HG02938 (cell line): ENCODE measurements at regions not wholly inside any gene's neighbourhood (a gene's known extent, or its start where the extent isn't known, plus 50 kb on each side); places are given as distances from the start of the nearest gene placed in this dataset.

Experiments
- ATAC-seq: cut with Tn5 transposase; IDR thresholded peaks from one replicate; pipeline ENCODE4 v1.9.1; 2021; ENCODE audit warnings: mild to moderate bottlenecking, moderate library complexity; ENCODE audit not compliant: unreplicated experiment

DNA sequence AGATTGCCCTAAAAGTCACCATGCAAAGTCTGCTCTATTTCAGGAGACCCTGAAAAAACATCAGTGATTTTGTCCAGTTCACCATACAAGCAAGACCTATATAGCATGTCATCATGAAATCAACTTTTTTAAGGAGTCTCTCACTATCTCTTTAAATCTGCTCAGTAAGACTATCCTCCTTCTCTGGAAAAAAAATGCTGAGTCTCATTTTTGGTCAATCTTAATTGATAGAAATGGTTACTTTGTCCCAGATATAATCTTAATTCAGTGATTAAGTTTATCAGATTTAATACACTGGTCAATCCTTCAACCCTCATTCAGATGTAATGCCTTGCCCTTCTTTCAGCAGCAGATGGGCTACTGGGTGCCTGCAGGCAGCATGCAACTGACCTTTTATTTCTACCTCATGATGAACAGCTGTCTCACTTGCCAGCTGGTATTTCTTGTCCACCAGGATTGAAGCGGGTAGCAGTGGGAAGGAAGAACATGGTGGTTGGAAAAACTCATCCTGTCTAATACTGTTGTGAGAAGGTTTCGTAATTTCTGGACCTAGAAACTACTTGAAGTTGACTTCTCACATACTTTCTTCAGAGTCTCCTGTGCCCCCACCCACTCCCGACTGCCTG lies 375.3 kb downstream of the DNAH5 start:
- ATAC-seq = no peak

GRCh38 chr5:13567819-13568218 lies 376.7 kb downstream of the DNAH5 start:
- no peak for ATAC-seq

DNA sequence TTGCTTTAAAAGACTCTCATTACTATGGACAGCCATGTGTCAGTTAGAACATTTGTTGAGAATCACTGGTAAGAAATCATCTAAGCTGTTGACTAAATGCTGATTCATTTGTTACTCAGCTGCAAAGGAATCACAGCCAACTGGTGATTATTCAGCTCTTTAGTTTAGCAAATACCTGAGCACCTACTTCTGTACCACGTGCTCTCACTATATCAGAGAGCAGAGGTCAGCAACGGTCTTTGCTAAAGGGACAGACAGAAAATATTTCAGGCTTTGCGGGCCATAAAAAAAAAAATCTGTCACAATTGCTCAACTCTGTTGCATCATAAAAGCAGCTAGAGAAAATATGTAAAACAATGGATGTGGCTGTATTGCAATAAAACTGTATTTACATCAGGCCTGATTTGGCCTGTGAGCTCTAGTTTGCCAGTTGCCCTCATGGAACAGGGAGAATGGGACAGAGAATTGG lies 377.6 kb downstream of the DNAH5 start:
- no peak for ATAC-seq

GRCh38 chr5:13558408-13558807 lies 386.1 kb downstream of the DNAH5 start:
- ATAC-seq = no peak

DNA sequence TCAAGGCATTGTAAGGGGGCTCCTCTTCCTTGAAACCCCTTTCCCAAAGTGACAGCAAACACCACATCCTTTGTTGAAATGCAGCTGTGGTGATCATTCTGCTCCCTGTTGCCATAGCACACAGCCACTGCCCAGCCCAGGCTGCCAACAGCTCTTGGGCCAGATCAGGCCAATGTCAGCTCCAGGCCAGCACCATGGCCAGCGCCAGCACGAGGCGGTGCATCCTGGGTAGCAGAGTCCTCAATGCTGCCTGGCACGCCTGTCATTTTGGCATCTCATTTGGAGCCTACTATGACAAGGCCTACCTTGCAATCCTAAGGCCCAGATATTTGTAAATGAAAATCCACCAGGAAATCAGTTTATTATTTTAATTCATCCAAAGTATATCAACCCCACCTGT lies 390.6 kb downstream of the DNAH5 start:
- ATAC-seq = no peak

DNA sequence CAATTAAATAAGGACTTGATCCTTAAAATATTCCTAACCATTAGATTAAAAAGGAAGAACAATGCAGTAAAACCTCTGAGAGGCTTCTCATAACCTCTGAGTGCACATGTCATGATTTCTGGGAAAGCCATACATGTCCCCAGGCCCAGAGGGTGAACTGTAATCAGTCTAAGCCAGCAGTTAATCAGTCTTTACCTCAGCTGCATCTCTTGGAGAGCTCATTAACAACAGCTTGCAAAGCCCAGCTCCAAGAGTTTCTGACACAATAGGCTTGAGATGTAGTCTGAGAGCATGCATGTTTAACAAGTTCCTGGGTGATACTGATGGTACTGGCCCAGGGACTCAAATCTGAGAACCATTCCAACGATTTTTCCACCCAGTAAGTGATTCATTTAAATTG lies 392.1 kb downstream of the DNAH5 start:
- no peak for ATAC-seq

GRCh38 chr5:13551645-13552044 lies 392.8 kb downstream of the DNAH5 start:
- no peak for ATAC-seq

- ATAC-seq = no peak
These were observed 404.2 kb downstream of the DNAH5 start for GRCh38 chr5:13540168-13540750.

DNA sequence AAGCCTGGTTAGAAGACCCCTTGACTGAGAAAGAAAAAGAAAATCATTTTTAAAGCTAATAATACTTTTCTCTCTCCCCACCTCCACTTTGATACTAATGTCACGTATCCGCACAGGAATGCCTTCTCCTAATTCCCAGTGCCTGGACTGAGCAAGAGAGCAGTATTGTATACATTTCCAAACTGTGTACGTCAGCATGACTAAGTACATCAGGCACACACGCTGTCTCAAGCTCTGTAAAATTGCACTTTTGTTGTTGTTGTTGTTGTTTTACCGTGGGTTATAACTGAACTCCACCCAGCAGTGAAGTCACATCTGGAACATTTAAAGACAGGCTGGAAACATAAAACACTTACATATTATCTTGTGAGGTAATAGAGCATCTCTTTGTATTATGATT lies 407.6 kb downstream of the DNAH5 start:
- no peak for ATAC-seq

DNA sequence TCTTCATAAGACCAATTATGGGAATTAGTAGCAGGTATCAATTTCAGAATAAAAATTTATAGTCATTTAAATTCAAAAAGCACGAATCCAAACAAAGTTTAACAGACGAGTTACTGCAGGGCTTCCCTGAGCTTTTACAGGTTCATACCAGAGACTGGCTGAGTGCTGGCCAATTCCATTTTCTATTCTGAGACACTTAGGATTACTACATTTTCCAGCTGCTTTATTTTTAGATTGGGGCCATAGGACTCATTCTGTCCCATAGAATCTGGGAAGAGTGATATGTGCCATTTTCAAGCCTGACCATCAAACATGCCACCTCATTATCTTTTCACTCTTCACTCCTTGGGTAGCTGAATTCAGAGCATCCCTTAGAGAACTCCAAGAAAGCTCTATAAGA lies 410.7 kb downstream of the DNAH5 start:
- ATAC-seq = no peak

DNA sequence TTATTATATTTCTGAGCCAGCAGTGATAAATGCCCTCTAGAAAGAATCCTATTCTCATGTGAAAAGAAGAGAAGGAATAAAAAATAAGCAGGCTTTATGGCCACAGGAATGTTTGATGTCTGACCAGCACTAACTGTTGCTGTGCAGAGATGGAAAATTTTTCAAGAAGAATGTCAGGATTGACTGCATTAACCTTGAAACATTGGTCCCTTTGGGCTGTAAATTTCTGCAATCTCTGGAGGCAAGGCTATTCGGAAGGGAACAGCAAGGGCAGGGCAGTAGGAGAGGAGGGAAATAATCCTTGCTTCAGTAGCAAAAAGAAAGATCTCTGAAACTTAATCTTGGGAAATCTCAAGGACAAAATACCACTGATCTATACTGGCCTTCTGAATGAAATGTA lies 415.2 kb downstream of the DNAH5 start:
- ATAC-seq = no peak

DNA sequence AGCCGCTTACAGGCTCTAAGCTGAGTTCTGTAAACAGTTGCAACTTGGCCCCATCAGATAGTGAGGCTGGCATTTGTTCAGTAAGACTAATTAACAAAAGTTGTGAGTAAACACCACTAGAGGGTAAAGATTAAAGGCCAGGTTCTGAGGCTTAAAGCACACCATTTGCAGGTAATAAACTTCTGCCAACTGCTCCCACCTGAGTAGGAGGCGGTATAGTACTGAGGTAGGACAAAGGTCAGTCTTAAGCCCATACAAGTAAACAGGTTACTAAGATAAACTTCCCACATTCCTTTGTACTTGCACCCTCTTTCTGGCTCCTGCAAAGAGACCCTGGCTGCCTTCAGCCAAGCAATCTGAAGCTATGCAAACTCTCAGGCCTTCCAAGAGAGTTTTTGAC lies 419.6 kb downstream of the DNAH5 start:
- ATAC-seq = no peak

- ATAC-seq = no peak
These were observed 425.4 kb downstream of the DNAH5 start for GRCh38 chr5:13519131-13519530.

DNA sequence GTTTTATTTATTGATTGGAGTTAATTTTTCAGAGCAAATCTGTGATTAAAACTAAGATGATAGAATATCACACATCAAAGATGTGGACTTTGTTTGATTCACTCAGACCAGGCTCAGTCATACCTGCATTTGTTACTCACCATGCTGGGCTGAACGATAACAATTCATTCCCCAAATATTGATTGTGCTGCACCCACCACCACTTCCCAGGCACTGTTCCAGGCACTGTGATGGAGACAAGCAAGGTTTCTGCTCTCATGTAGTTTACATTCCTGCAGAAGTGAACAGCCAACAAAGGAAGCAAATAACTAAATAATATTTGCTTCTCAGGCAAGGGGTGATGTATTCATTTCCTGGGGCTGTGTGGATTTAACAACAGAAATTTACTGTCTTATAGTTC lies 428.3 kb downstream of the DNAH5 start:
- no peak for ATAC-seq

DNA sequence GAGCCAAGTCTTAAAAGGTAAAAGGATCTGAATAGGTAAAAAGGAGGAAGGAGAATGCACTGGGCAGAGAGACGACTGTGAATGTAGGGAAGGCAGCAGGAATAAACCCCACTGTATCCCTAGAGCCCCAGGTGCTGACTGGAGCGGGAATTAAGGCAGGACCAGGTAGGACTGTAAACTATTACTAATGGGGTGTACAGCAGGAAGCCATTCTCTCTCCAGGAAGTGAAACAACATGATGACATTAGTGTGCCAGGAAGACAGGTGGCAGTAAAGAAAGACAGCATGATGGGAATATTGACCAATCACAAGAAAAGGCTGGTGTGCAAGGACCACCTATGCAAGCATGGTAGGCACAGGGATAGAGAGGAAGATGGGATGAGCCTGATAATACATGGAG lies 433.0 kb downstream of the DNAH5 start:
- ATAC-seq = no peak

DNA sequence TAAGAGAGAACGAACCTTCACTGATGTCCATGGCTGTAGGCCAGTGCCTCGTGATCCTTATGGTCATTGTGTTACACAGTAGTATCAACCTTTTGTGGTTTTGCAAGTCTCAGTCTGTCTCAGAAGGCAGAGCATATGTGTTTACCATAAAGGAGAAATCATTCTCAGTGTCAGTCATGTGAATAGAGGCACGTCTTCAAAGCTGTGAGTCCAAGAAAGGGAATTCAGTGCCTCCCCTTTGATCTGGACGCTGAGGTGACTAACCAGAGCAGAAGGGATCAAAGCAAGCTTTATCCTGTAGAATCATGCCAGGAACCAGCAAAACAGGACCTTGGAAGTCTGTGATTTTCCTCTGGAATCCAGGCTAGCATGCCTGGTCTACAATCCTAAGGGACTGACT lies 433.9 kb downstream of the DNAH5 start:
- no peak for ATAC-seq

GRCh38 chr5:13508559-13508958 lies 435.9 kb downstream of the DNAH5 start:
- no peak for ATAC-seq

GRCh38 chr5:13505326-13505725 lies 439.2 kb downstream of the DNAH5 start:
- ATAC-seq = no peak

DNA sequence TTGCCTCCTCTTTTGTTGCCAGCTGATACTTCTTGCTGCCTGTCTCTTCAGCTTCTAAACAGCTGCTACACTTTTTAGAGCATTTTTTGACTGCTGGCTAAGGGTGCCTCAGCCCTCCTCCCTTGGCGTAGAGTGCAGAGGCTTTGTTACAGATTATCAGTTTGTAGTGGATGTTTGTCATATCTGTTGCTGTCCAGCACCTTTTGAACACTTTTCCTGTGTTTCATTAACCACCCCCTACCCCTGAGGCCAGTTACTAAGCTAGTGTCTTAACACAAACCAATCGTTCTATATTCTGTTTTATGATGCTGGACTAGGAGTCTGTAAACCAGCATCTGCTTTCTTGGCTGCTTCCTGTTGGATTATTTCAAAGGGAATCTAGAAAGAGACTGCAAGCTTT lies 441.5 kb downstream of the DNAH5 start:
- no peak for ATAC-seq

DNA sequence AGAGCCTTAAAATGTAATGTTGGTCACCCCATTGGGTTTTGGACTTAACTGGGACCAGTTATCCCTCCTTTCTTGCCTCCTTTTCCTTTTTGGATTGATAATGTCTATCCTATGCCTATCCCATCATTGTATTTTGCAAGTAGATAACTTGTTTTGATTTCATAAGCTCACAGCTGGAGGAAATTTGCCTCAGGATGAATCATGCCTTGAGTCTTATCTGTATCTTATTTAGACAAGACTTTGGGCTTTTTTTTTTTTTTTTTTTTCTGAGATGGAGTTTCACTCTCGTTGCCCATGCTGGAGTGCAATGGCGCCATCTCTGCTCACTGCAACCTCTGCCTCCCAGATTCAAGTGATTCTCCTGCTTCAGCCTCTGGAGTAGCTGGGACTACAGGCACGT lies 443.3 kb downstream of the DNAH5 start:
- no peak for ATAC-seq

- no peak for ATAC-seq
These were observed 446.2 kb downstream of the DNAH5 start for GRCh38 chr5:13498279-13498678.

DNA sequence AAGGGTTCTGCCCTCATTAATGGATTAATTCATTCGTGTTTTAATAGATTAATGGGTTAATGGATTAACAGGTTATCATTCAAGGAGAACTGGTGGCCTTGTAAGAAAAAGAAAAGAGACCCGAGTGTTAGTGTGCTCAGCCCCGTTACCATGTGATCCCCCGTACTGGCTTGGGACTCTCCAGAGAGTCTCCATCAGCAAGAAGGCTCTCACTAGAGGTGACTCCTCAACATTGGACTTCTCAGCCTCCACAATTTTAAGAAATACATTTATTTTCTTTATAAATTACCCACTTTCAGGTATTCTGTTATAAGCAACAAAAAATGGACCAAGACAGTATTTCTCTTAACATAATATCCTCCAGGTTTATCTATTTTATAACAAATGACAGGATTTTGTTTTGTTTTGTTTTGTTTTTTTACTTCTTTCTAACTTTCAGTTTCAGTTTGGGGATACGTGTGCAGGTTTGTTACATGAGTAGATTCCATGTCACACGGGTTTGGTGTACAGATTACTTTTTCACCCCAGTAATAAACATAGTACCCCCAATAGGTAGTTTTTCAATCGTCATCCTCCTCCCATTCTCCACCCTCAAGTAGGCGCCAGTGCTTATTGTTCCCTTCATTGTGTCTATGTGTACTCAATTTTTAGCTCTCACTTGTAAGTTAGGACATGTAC lies 456.1 kb downstream of the DNAH5 start:
- ATAC-seq = no peak

- ATAC-seq = no peak
These were observed 463.7 kb downstream of the DNAH5 start for GRCh38 chr5:13480834-13481233.
